Nephron progenitor cell (in vitro differentiated cells): ENCODE measurements at regions not wholly inside any gene's neighbourhood (a gene's known extent, or its start where the extent isn't known, plus 50 kb on each side); places are given as distances from the start of the nearest gene placed in this dataset.

Source experiments
- DNase-seq: peaks from one replicate; pipeline ENCODE4 v3.0.0; 2021
- H3K27ac Mint-ChIP-seq: 2 replicates; pipeline ENCODE4 v1.8.0; 2021; ENCODE audit warnings: mild to moderate bottlenecking, moderate library complexity, mixed read lengths
- H3K27me3 Mint-ChIP-seq: 2 replicates; pipeline ENCODE4 v1.8.0; 2021; ENCODE audit warnings: mild to moderate bottlenecking, low read depth, mixed read lengths; ENCODE audit not compliant: poor library complexity
- H3K36me3 Mint-ChIP-seq: 2 replicates; pipeline ENCODE4 v1.8.0; 2021; ENCODE audit warnings: low read depth, mixed read lengths
- H3K4me1 Mint-ChIP-seq: 2 replicates; pipeline ENCODE4 v1.8.0; 2021; ENCODE audit warnings: mixed read lengths
- H3K4me3 Mint-ChIP-seq: 2 replicates; pipeline ENCODE4 v1.8.0; 2021; ENCODE audit warnings: mild to moderate bottlenecking, moderate library complexity, mixed read lengths
- H3K9me3 Mint-ChIP-seq: 2 replicates; pipeline ENCODE4 v1.8.0; 2021; ENCODE audit warnings: mild to moderate bottlenecking, moderate library complexity, mixed read lengths
- CTCF ChIP-seq: fragments of 200-600 bp; sonication (generic); IDR thresholded peaks from 2 replicates; pipeline ENCODE4 v1.5.0; 2021; ENCODE audit warnings: antibody characterized with exemption

DNA sequence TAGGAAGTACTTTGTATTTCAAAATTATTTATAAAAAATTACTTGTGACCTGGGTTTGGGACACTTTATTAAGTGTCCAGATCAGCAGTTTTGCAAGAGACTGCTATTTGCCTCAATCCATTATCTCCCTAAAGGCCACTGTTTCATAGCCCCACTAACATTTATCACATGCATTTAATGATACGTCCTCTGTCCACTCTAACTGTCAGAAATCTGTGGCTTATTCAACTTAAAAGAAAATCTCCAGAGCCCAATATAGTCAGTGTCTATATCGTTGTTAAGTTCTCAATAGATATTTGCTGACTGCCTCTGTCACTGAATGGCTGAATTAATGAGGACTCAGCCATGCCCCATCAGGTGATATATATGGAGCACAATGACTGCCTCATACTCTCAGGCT is 553.9 kb upstream of the POM121L12 start:
- TF ChIP-seq CTCF: no peak
- no peaks in the 10 kb centered on the region for H3K9me3 Mint-ChIP-seq
- H3K27ac Mint-ChIP-seq: no peak overlapping the region
- H3K36me3 Mint-ChIP-seq: no peaks in the 10 kb centered on the region
- DNase-seq: no peak
- H3K4me1 Mint-ChIP-seq: no peaks in the 10 kb centered on the region
- H3K27me3 Mint-ChIP-seq: peaks cover 3% of the 10 kb centered on the region
- no peak overlapping the region for H3K4me3 Mint-ChIP-seq

- no peaks in the 10 kb centered on the region for H3K9me3 Mint-ChIP-seq
- H3K27me3 Mint-ChIP-seq: no peaks in the 10 kb centered on the region
- no peak for TF ChIP-seq CTCF
- H3K4me3 Mint-ChIP-seq: no peak overlapping the region
- no peak for DNase-seq
- H3K4me1 Mint-ChIP-seq: no peaks in the 10 kb centered on the region
- H3K36me3 Mint-ChIP-seq: no peaks in the 10 kb centered on the region
- H3K27ac Mint-ChIP-seq: no peak overlapping the region
These were observed 555.4 kb upstream of the POM121L12 start for GRCh38 chr7:52479990-52480389.

DNA sequence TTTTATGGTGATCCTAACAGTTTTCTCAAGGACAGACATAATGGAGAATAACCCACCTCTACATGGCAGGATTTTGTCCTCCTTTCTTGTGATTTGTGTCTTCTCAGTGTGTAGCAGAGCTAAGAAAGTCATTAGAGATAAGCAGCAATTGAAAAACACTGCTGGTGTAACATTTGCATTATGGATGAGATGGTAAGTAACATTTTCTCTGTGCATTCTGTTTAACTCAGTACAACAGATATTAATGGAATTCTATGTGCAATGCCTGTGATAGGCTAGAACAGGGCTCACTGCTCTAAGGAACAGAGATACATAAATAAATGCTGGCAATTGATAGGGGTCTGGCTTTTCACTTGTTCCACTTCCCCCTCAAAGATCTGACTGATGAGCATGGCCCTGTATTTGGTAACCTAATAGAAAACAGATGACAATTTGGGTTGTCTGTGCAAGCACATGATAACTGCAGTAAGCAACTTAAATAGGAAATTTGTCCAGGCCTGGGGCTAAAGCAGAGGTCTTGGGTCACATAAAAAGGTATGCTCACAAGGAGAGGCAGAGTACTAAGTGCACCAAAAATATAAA is 560.3 kb upstream of the POM121L12 start:
- Mint-ChIP-seq H3K27me3 (peaks cover 4% of the 10 kb centered on the region), H3K4me3 (no peak overlapping the region), H3K9me3 (no peaks in the 10 kb centered on the region), H3K27ac (no peak overlapping the region), H3K4me1 (no peaks in the 10 kb centered on the region), H3K36me3 (no peaks in the 10 kb centered on the region)
- TF ChIP-seq CTCF: no peak
- no peak for DNase-seq

GRCh38 chr7:52473756-52474155 is 561.7 kb upstream of the POM121L12 start:
- peaks cover 4% of the 10 kb centered on the region for H3K27me3 Mint-ChIP-seq
- H3K36me3 Mint-ChIP-seq: no peaks in the 10 kb centered on the region
- DNase-seq: no peak
- no peak overlapping the region for H3K27ac Mint-ChIP-seq
- no peak for TF ChIP-seq CTCF
- H3K9me3 Mint-ChIP-seq: no peaks in the 10 kb centered on the region
- no peak overlapping the region for H3K4me3 Mint-ChIP-seq
- H3K4me1 Mint-ChIP-seq: no peaks in the 10 kb centered on the region

DNA sequence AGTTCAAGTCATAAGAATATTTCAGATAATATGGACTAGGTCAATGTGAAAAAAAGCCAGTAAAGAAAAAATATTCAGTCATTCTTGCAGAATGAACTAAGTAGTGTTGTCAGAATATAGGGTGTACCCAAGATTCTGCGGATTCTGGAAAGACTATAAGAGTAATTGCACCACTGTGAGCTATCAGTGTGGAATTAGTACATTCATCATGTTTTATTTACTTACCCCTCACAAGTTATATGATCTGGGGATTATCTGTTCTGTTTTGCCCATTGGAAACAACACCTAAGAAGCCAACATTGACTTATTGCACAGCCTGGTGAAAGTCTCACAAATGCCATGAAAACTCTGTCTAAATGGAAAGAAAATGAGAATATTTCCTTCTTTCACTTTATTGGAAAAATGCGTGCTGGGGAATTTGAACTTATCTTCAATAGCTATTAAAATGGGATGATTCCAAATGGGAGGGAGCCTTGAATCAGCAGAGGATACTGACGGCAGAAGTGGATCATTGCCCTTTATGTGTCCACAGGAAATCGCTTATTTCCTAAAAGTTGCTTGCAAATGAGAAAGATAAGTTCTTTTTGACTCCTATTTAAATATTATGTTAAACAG is 563.3 kb upstream of the POM121L12 start:
- Mint-ChIP-seq H3K4me1 (no peaks in the 10 kb centered on the region), H3K36me3 (no peaks in the 10 kb centered on the region), H3K9me3 (no peaks in the 10 kb centered on the region), H3K4me3 (no peak overlapping the region), H3K27ac (no peak overlapping the region), H3K27me3 (peaks cover 4% of the 10 kb centered on the region)
- DNase-seq: no peak
- no peak for TF ChIP-seq CTCF

- H3K27ac Mint-ChIP-seq: no peak overlapping the region
- H3K36me3 Mint-ChIP-seq: no peaks in the 10 kb centered on the region
- H3K9me3 Mint-ChIP-seq: no peaks in the 10 kb centered on the region
- H3K27me3 Mint-ChIP-seq: no peaks in the 10 kb centered on the region
- DNase-seq: no peak
- H3K4me3 Mint-ChIP-seq: no peak overlapping the region
- TF ChIP-seq CTCF: no peak
- H3K4me1 Mint-ChIP-seq: no peaks in the 10 kb centered on the region
These were observed 570.2 kb upstream of the POM121L12 start for GRCh38 chr7:52465216-52465615.
